ENCODE measurements at regions not wholly inside any gene's neighbourhood (a gene's known extent, or its start where the extent isn't known, plus 50 kb on each side); places are given as distances from the start of the nearest gene placed in this dataset.

GRCh38 chr5:13328316-13328715 is 616.2 kb downstream of the DNAH5 start:
- ATAC-seq (ENCODE audit: low FRiP score in 2 of 2) (no peak), DNase-seq (no peak)
- Histone ChIP-seq H3K36me3 (no peaks in the 10 kb centered on the region), H3K9me3 (no peaks in the 10 kb centered on the region), H3K27me3 (no peaks in the 10 kb centered on the region), H3K4me1 (no peaks in the 10 kb centered on the region), H3K27ac (no peak overlapping the region), H3K4me3 (no peak overlapping the region)
- TF ChIP-seq CTCF (IDR thresholded peaks at IDR 0.05), result no peak
- TF ChIP-seq POLR2AphosphoS5 (IDR thresholded peaks at IDR 0.05), result no peak
- no peak for TF ChIP-seq POLR2A (IDR thresholded peaks at IDR 0.05)
- no peak for TF ChIP-seq EP300 (IDR thresholded peaks at IDR 0.05)
- 83 to 93% methylated on average over 1 of the region's 1 CpG for WGBS, 2 donors

- Histone ChIP-seq H3K27ac (no peak overlapping the region), H3K4me1 (no peaks in the 10 kb centered on the region), H3K9me3 (no peaks in the 10 kb centered on the region), H3K4me3 (no peak overlapping the region), H3K27me3 (no peaks in the 10 kb centered on the region), H3K36me3 (no peaks in the 10 kb centered on the region)
- no peak for TF ChIP-seq CTCF (IDR thresholded peaks at IDR 0.05)
- no peak for TF ChIP-seq POLR2AphosphoS5 (IDR thresholded peaks at IDR 0.05)
- no peak for TF ChIP-seq POLR2A (IDR thresholded peaks at IDR 0.05)
- no peak for TF ChIP-seq EP300 (IDR thresholded peaks at IDR 0.05)
- ATAC-seq (ENCODE audit: low FRiP score in 2 of 2), result no peak
- DNase-seq, result no peak
- WGBS, 2 donors, result 62 to 92% methylated on average over 1 of the region's 1 CpG
These were observed 618.7 kb downstream of the DNAH5 start for GRCh38 chr5:13325765-13326164.

GRCh38 chr5:13322769-13323168 is 621.7 kb downstream of the DNAH5 start:
- no peak for ATAC-seq (ENCODE audit: low FRiP score in 2 of 2)
- DNase-seq, result no peak
- peaks cover 0 to 4% (median 0%) of the 10 kb centered on the region in 4 donors for H3K9me3 ChIP-seq
- H3K27ac ChIP-seq, result no peak overlapping the region
- TF ChIP-seq CTCF (IDR thresholded peaks at IDR 0.05) (no peak), EP300 (IDR thresholded peaks at IDR 0.05) (no peak), POLR2A (IDR thresholded peaks at IDR 0.05) (no peak)
- no peaks in the 10 kb centered on the region for H3K4me1 ChIP-seq
- no peaks in the 10 kb centered on the region for H3K27me3 ChIP-seq
- no peak overlapping the region for H3K4me3 ChIP-seq
- H3K36me3 ChIP-seq, result no peaks in the 10 kb centered on the region

GRCh38 chr5:13317654-13318053 is 626.8 kb downstream of the DNAH5 start:
- Histone ChIP-seq H3K36me3 (no peaks in the 10 kb centered on the region), H3K27ac (no peak overlapping the region), H3K9me3 (peaks cover 0 to 4% (median 0%) of the 10 kb centered on the region in 4 donors), H3K4me1 (no peaks in the 10 kb centered on the region), H3K27me3 (no peaks in the 10 kb centered on the region), H3K4me3 (no peak overlapping the region)
- ATAC-seq (ENCODE audit: low FRiP score in 2 of 2), result no peak
- TF ChIP-seq CTCF (IDR thresholded peaks at IDR 0.05) (no peak), POLR2A (IDR thresholded peaks at IDR 0.05) (no peak), POLR2AphosphoS5 (IDR thresholded peaks at IDR 0.05) (no peak), EP300 (IDR thresholded peaks at IDR 0.05) (no peak)
- no peak for DNase-seq
- 57 to 58% methylated on average over 3 of the region's 3 CpGs for WGBS, 2 donors

- 75 to 88% methylated on average over 2 of the region's 2 CpGs for WGBS, 2 donors
- ATAC-seq (ENCODE audit: low FRiP score in 2 of 2), result no peak
These were observed 628.3 kb downstream of the DNAH5 start for GRCh38 chr5:13316176-13316575.

More at GRCh38 chr5:13316176-13316575, 628.3 kb downstream of the DNAH5 start:
- H3K36me3 ChIP-seq, result no peaks in the 10 kb centered on the region
- no peak overlapping the region for H3K4me3 ChIP-seq
- DNase-seq, result no peak
- H3K9me3 ChIP-seq, result peaks cover 0 to 4% (median 0%) of the 10 kb centered on the region in 4 donors
- H3K27me3 ChIP-seq, result no peaks in the 10 kb centered on the region
- no peaks in the 10 kb centered on the region for H3K4me1 ChIP-seq
- TF ChIP-seq CTCF (IDR thresholded peaks at IDR 0.05) (no peak), POLR2AphosphoS5 (IDR thresholded peaks at IDR 0.05) (no peak), POLR2A (IDR thresholded peaks at IDR 0.05) (no peak), EP300 (IDR thresholded peaks at IDR 0.05) (no peak)
- no peak overlapping the region for H3K27ac ChIP-seq

All from upper lobe of left lung (tissue), 6 donors.